ENCODE measurements at regions not wholly inside any gene's neighbourhood (a gene's known extent, or its start where the extent isn't known, plus 50 kb on each side); places are given as distances from the start of the nearest gene placed in this dataset.

- TF ChIP-seq PBX3 (CRISPR knock-in tag; IDR thresholded peaks at IDR 0.05) (no peak), TRIM28 (IDR thresholded peaks at IDR 0.05; ENCODE audit: borderline replicate concordance, low read length) (no peak), OSR2 (tag by site-specific recombination; IDR thresholded peaks at IDR 0.05) (no peak), ZNF354C (tag by site-specific recombination; IDR thresholded peaks at IDR 0.05; ENCODE audit: borderline replicate concordance, low read depth) (no peak), KLF9 (tag by site-specific recombination; IDR thresholded peaks at IDR 0.05; ENCODE audit: low read depth) (no peak)
These were observed 651.1 kb downstream of the METTL15 start (continued) for GRCh38 chr11:28759311-28759710.

- ChIA-PET CTCF (interaction anchor here (0.7 to 1.3 kb wide), 2 partner anchors 115 to 263 kb away, joined by 3 to 5 read pairs; no protein-coding TSS in a partner anchor), POLR2A (interaction anchor here (0.7 to 0.9 kb wide), 2 partner anchors 79 to 1059 kb away, joined by 3 read pairs; no protein-coding TSS in a partner anchor)
- Histone ChIP-seq H3K36me3 (ENCODE audit: control insufficient read depth in 2 of 2, insufficient read depth in 1 of 2, low read length in 2 of 2) (no peaks in the 10 kb centered on the region), H3K9me3 (ENCODE audit: control insufficient read depth, insufficient read depth, low read depth, low read length) (no peaks in the 10 kb centered on the region), H3K4me1 (ENCODE audit: control insufficient read depth, insufficient read depth, low read length) (no peaks in the 10 kb centered on the region), H3K27ac (ENCODE audit: extremely low read depth, low read depth, low read length) (no peak overlapping the region), H3K4me3 (ENCODE audit: low read depth, low read length) (no peak overlapping the region)
- TF ChIP-seq ZNF214 (tag by site-specific recombination; IDR thresholded peaks at IDR 0.05; ENCODE audit: borderline replicate concordance) = no peak
- no peak for TF ChIP-seq ZSCAN18 (tag by site-specific recombination; IDR thresholded peaks at IDR 0.05)
- no peak for TF ChIP-seq ZFP69B (tag by site-specific recombination; IDR thresholded peaks at IDR 0.05)
- TF ChIP-seq ZNF777 (tag by site-specific recombination; IDR thresholded peaks at IDR 0.05; ENCODE audit: borderline replicate concordance) = no peak
- TF ChIP-seq ZFP37 (tag by site-specific recombination; IDR thresholded peaks at IDR 0.05) = no peak
- TF ChIP-seq ZNF223 (tag by site-specific recombination; IDR thresholded peaks at IDR 0.05) = no peak
- TF ChIP-seq ZNF677 (tag by site-specific recombination; IDR thresholded peaks at IDR 0.05) = no peak
- TF ChIP-seq ZNF398 (tag by site-specific recombination; IDR thresholded peaks at IDR 0.05) = no peak
- TF ChIP-seq ZNF37A (tag by site-specific recombination; IDR thresholded peaks at IDR 0.05) = no peak
These were observed 649.7 kb downstream of the METTL15 start for GRCh38 chr11:28757725-28758515.

- no peak overlapping the region for H3K27ac ChIP-seq (ENCODE audit: extremely low read depth, low read depth, low read length)
- CTCF ChIA-PET = interaction anchor here (1.3 kb wide), 1 partner anchor 263 kb away, joined by 3 read pairs; no protein-coding TSS in a partner anchor
- H3K36me3 ChIP-seq (ENCODE audit: control insufficient read depth in 2 of 2, insufficient read depth in 1 of 2, low read length in 2 of 2) = no peaks in the 10 kb centered on the region
- H3K9me3 ChIP-seq (ENCODE audit: control insufficient read depth, insufficient read depth, low read depth, low read length) = no peaks in the 10 kb centered on the region
- H3K4me3 ChIP-seq (ENCODE audit: low read depth, low read length) = no peak overlapping the region
- POLR2A ChIA-PET = interaction anchor here (0.9 kb wide), 1 partner anchor 80 kb away, joined by 3 read pairs; no protein-coding TSS in a partner anchor
- no peaks in the 10 kb centered on the region for H3K4me1 ChIP-seq (ENCODE audit: control insufficient read depth, insufficient read depth, low read length)
- no peak for TF ChIP-seq ZNF280C (tag by site-specific recombination; IDR thresholded peaks at IDR 0.05)
- TF ChIP-seq ZNF221 (tag by site-specific recombination; IDR thresholded peaks at IDR 0.05; ENCODE audit: borderline replicate concordance) = no peak
- no peak for TF ChIP-seq KLF17 (tag by site-specific recombination; IDR thresholded peaks at IDR 0.05)
- TF ChIP-seq OSR2 (tag by site-specific recombination; IDR thresholded peaks at IDR 0.05) = no peak
- no peak for TF ChIP-seq ZNF214 (tag by site-specific recombination; IDR thresholded peaks at IDR 0.05; ENCODE audit: borderline replicate concordance)
These were observed 648.8 kb downstream of the METTL15 start for GRCh38 chr11:28756977-28757376.
